Activated CD4-positive, alpha-beta T cell treated with anti-CD3 and anti-CD28 coated beads, Interleukin-2, amount 10 ng/mL, durations not matched to agents 7 days and 5 days (primary cell): ENCODE measurements at regions not wholly inside any gene's neighbourhood (a gene's known extent, or its start where the extent isn't known, plus 50 kb on each side); places are given as distances from the start of the nearest gene placed in this dataset.
"Not testable (repeated sequence)": the region's sequence is repeated elsewhere in the genome, so short reads cannot be mapped to it uniquely, and the experiment has no call there.

Experiments
- CTCF ChIA-PET: fragments of 350-600 bp; sonication (Branson Sonifier 250); formaldehyde crosslinking; loops from one replicate; lab custom pipeline; 2021; ENCODE audit warnings: antibody characterized with exemption; lab: Charles Lee
- POLR2A ChIA-PET: fragments of 350-600 bp; sonication (Branson Sonifier 250); formaldehyde crosslinking; loops from one replicate; lab custom pipeline; 2021; ENCODE audit warnings: antibody characterized with exemption; lab: Charles Lee
- DNase-seq: peaks from one replicate; pipeline ENCODE4 v3.0.0-alpha.2; 2020
- H3K27ac Mint-ChIP-seq: one replicate; pipeline ENCODE4 v1.8.0; 2021; ENCODE audit warnings: mild to moderate bottlenecking, moderate library complexity, mixed read lengths
- H3K27me3 Mint-ChIP-seq: one replicate; pipeline ENCODE4 v1.8.0; 2021; ENCODE audit warnings: mixed read lengths
- H3K36me3 Mint-ChIP-seq: one replicate; pipeline ENCODE4 v1.8.0; 2021; ENCODE audit warnings: low read depth, mixed read lengths
- H3K4me1 Mint-ChIP-seq: one replicate; pipeline ENCODE4 v1.8.0; 2021; ENCODE audit warnings: mixed read lengths
- H3K4me3 Mint-ChIP-seq: one replicate; pipeline ENCODE4 v1.8.0; 2021; ENCODE audit warnings: mild to moderate bottlenecking, moderate library complexity, mixed read lengths
- H3K9me3 Mint-ChIP-seq: one replicate; pipeline ENCODE4 v1.8.0; 2021; ENCODE audit warnings: mixed read lengths

DNA sequence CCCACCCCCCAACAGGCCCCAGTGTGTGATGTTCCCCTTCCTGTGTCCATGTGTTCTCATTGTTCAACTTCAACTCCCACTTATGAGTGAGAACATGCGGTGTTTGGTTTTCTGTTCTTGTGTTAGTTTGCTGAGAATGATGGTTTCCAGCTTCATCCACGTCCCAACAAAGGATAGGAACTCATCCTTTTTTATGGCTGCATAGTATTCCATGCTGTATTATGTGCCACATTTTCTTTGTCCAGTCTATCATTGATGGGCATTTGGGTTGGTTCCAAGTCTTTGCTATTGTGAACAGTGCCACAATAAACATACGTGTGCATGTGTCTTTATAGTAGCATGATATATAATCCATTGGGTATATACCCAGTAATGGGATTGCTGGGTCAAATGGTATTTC, 80.8 kb downstream of the WTIP start:
- H3K27me3 Mint-ChIP-seq, H3K4me1 Mint-ChIP-seq, H3K4me3 Mint-ChIP-seq, DNase-seq, POLR2A ChIA-PET, CTCF ChIA-PET, H3K27ac Mint-ChIP-seq, H3K36me3 Mint-ChIP-seq: not testable (repeated sequence)
- H3K9me3 Mint-ChIP-seq = peaks cover 13% of the 10 kb centered on the region
